C4-2B (cell line): ENCODE measurements at regions not wholly inside any gene's neighbourhood (a gene's known extent, or its start where the extent isn't known, plus 50 kb on each side); places are given as distances from the start of the nearest gene placed in this dataset.

Source experiments
- H3K27ac ChIP-seq: fragments of 450-650 bp; 2 replicates; pipeline ENCODE4 v1.5.1; 2017
- ZFX ChIP-seq: fragments of 450-650 bp; IDR thresholded peaks from 2 replicates; pipeline ENCODE4 v1.6.1; 2017
- TF ChIP-seq, protein P1 (sequence below): fragments of 450-650 bp; conservative IDR thresholded peaks from 2 replicates; pipeline ENCODE4 v1.5.1; 2017; ENCODE audit warnings: mild to moderate bottlenecking

DNA sequence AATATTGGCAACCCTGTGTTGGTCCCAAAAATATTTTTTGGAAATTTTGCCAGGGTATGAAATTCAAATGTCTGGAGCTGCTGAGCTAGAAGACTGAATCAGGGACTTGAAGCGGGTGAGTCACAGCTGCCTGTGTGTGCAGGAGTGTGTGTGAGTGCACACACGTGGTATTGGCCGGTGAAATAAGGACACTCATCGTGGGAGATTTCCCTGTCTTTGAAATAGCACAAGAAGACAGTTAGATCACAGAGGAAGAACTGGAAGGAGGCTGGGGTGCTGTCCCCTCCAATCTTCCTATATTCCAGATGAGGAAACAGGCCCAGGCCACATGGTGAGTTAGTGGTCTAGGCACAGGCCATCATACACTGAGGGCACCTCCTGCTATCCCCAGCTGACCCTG is 123.8 kb upstream of the MLN start:
- no peak overlapping the region for H3K27ac ChIP-seq
- TF ChIP-seq, protein P1, sequence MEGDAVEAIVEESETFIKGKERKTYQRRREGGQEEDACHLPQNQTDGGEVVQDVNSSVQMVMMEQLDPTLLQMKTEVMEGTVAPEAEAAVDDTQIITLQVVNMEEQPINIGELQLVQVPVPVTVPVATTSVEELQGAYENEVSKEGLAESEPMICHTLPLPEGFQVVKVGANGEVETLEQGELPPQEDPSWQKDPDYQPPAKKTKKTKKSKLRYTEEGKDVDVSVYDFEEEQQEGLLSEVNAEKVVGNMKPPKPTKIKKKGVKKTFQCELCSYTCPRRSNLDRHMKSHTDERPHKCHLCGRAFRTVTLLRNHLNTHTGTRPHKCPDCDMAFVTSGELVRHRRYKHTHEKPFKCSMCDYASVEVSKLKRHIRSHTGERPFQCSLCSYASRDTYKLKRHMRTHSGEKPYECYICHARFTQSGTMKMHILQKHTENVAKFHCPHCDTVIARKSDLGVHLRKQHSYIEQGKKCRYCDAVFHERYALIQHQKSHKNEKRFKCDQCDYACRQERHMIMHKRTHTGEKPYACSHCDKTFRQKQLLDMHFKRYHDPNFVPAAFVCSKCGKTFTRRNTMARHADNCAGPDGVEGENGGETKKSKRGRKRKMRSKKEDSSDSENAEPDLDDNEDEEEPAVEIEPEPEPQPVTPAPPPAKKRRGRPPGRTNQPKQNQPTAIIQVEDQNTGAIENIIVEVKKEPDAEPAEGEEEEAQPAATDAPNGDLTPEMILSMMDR: no peak
- TF ChIP-seq ZFX: no peak

DNA sequence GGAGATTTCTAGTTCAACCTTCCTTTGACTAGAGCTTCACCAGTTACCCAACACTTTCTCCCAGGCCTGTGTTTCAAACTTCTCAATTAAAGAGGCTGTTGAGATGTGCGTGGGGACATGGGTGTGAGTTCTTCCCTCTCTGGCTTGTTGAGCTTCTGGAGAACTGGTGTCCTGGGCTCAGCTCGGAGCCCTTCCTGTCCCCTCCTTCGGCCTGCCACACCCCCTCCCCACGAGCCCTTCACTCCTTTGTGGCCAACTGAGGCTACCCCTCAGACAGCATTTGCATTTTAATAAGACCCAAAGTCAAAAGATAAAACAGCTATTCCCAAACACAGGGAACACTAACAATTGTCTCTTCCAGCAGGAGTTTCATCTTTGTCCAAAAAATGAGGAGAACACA is 123.3 kb upstream of the MLN start:
- H3K27ac ChIP-seq: no peak overlapping the region
- TF ChIP-seq, protein P1: no peak
- no peak for TF ChIP-seq ZFX

DNA sequence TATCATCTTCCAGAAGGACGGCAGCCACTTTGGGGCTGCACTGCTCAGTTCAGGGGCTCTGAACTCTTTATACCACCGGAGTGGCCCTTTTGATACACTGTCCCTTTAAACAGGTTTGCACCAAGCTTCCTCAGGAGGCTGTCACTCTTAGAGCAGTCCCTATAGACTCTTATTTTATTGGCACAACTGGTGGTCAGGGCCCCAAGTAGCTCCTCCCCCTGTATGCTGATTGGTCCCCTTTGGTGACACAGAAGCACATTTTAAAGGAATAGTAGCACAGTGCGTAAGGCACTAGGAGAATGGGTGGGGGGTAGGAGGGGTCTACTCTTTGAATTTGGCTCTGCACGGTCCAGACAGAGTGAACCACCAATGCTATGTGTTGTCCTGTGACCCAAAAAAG is 122.6 kb upstream of the MLN start:
- H3K27ac ChIP-seq: no peak overlapping the region
- TF ChIP-seq, protein P1: no peak
- no peak for TF ChIP-seq ZFX

DNA sequence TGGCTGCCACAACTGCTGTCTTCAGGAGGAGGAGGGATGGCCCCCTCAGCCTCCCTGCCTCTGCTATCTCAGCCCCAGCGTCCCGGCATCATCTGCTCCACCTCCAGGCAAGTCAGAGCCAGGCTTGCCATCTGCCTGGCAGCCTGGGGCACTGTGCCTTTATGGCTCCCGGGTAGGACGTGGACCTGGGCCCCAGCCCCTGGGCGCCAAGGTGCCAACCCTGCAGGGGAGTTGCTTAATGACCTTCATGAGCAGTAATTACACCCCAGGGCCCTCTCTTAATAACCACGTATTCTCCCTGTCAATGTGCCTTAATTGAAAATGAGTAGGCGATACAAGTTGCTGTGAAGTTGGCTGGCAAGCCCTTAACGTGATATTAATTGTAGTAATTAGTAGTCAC is 122.1 kb upstream of the MLN start:
- TF ChIP-seq, protein P1: no peak
- TF ChIP-seq ZFX: no peak
- H3K27ac ChIP-seq: no peak overlapping the region

DNA sequence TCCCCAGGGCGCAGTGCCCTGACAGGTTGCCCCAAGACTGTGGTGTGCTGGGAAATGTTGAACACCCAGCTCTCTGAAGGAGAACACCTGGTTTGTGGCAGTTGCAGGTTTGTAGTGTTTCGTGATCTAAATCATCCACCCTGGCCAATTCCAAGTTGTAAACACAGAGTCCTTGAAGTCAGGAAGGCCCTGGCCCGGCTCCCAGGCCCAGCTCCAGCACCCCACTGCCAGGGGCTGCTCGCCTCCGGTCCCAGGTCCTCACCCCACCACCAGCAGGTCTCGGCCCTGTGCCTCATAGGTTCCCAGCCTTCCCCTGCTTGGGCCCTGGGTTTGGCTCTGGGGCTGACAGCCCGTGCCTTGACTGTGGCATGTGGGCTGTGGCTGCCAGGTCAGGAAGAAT is 121.4 kb upstream of the MLN start:
- no peak overlapping the region for H3K27ac ChIP-seq
- TF ChIP-seq, protein P1: no peak
- no peak for TF ChIP-seq ZFX

DNA sequence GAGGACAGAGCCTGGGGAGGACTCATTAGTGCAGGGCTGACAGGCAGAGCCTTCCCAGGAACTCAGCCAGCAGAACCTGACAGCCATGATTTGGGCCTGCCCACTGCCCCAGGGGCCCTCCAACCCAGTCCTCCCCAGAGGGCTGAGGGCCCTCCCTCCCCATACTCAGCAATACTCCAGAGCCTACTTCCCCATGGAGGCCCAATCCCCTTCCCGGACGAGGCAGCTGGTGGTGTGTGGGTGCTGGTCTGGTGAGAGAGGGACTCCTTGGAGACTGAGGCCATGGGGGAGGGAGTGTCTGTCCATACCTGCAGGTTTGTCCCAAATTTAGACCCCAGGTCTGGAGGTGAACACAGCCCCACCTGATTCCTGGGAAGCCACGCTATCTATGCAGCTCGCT is 120.9 kb upstream of the MLN start:
- TF ChIP-seq ZFX: no peak
- TF ChIP-seq, protein P1: no peak

DNA sequence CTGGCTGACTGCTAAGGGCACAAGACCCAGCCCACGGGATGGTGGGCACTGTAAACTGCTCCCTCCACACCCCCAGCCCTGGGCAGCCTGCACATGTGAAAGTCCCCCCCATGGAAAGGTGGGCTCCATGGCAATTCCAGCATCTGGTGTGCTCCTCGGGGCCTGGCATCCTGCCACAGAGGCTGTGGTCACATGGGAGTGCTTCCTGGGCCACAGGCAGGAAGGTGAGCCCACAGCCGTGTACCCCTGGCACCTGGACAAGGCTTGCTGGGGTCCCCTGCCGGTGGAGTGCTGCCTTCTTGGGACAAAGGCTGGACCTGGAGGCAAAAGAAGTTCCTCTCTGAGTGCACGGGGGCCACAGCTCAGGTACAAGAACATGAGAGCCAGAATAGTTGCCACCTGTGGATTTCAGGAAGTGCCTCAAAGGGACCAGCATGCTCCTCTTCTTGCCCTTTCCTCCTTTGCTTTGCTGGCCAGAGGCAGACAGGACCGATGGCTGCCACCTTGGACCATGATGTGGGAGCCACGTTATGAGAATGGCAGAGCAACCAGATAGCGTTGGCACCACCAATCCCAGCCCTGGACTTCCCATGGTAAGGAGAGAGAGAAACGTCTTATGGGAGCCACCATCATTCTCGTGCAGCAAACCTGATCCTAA is 120.2 kb upstream of the MLN start:
- TF ChIP-seq, protein P1: no peak
- no peak for TF ChIP-seq ZFX
- H3K27ac ChIP-seq: no peak overlapping the region

More for the DNA sequence above, 120.9 kb upstream of the MLN start:
- H3K27ac ChIP-seq: no peak overlapping the region
